ENCODE measurements at regions not wholly inside any gene's neighbourhood (a gene's known extent, or its start where the extent isn't known, plus 50 kb on each side); places are given as distances from the start of the nearest gene placed in this dataset.

- no peak for TF ChIP-seq CTCF (IDR thresholded peaks at IDR 0.05; ENCODE audit: low read depth, low read length, poor library complexity, severe bottlenecking)
- TF ChIP-seq EZH2phosphoT487 (IDR thresholded peaks at IDR 0.05; ENCODE audit: borderline replicate concordance, low read length): no peak
Observed at GRCh38 chr6:73954881-73955280, 258.9 kb downstream of the CD109 start.
